Tibial nerve (tissue), 4 donors: ENCODE measurements at regions not wholly inside any gene's neighbourhood (a gene's known extent, or its start where the extent isn't known, plus 50 kb on each side); places are given as distances from the start of the nearest gene placed in this dataset.

Experiments used
- DNase-seq, 2 donors: peaks; one replicate each; pipeline ENCODE4 v3.0.0-alpha.2; 2019; ENCODE audit warnings: low spot score in 2 of 2
- H3K27ac ChIP-seq, 4 donors: fragments of 200-600 bp; sonication (generic) in 3 of 4; one replicate each; pipeline ENCODE4 v1.5.1; 2017 to 2019; ENCODE audit warnings: mild to moderate bottlenecking in 1 of 4
- H3K27me3 ChIP-seq, 2 donors: fragments of 200-600 bp; sonication (generic) in 1 of 2; one replicate each; pipeline versions ENCODE4 v1.5.1 to v1.6.0; 2017 to 2019
- H3K36me3 ChIP-seq, 3 donors: fragments of 200-600 bp; sonication (generic); one replicate each; pipeline ENCODE4 v1.5.1; 2018 to 2019
- H3K4me1 ChIP-seq, 4 donors: fragments of 200-600 bp; sonication (generic) in 3 of 4; one replicate each; pipeline ENCODE4 v1.5.1; 2017 to 2019
- H3K4me3 ChIP-seq, 4 donors: fragments of 200-600 bp; sonication (generic) in 3 of 4; one replicate each; pipeline ENCODE4 v1.5.1; 2017 to 2019; ENCODE audit warnings: mild to moderate bottlenecking in 1 of 4, moderate library complexity in 1 of 4
- H3K9me3 ChIP-seq, 4 donors: fragments of 200-600 bp; sonication (generic) in 3 of 4; one replicate each; pipeline ENCODE4 v1.5.1; 2017 to 2019
- EP300 ChIP-seq, 2 donors: sonication (generic); formaldehyde crosslinking; IDR thresholded peaks; one replicate each; pipeline ENCODE4 v1.6.1; 2017; ENCODE audit warnings: antibody characterized with exemption in 2 of 2, mild to moderate bottlenecking in 1 of 2
- POLR2A ChIP-seq, 2 donors: fragments of 450-650 bp; IDR thresholded peaks; one replicate each; pipeline ENCODE4 v1.6.1; 2017; ENCODE audit warnings: antibody characterized with exemption in 2 of 2, mild to moderate bottlenecking in 2 of 2, moderate library complexity in 2 of 2
- WGBS, 2 donors: methylation state at CpG; one replicate each; pipeline ENCODE4 v1.1.5; 2018; 5-methylcytosine and 5-hydroxymethylcytosine counted together
- TF ChIP-seq, protein P1 (sequence below), 5 experiments: fragments of 200-600 bp in 3 of 5; fragments of 450-650 bp in 2 of 5; sonication (generic) in 3 of 5; IDR thresholded peaks; one replicate each; pipeline ENCODE4 v1.5.1; 2016 to 2019; ENCODE audit warnings: antibody characterized with exemption in 5 of 5, mild to moderate bottlenecking in 3 of 5, moderate library complexity in 2 of 5

GRCh38 chr1:217115404-217116380 lies 392.5 kb upstream of the ESRRG start:
- Histone ChIP-seq H3K27me3 (no peaks in the 10 kb centered on the region), H3K4me1 (no peaks in the 10 kb centered on the region), H3K36me3 (no peaks in the 10 kb centered on the region), H3K27ac (no peak overlapping the region), H3K4me3 (no peak overlapping the region), H3K9me3 (no peaks in the 10 kb centered on the region)
- WGBS, 2 donors, result 65 to 68% methylated on average over 5 of the region's 5 CpGs
- TF ChIP-seq EP300 (IDR thresholded peaks at IDR 0.05) (no peak), POLR2A (IDR thresholded peaks at IDR 0.05) (no peak)
- TF ChIP-seq, protein P1, sequence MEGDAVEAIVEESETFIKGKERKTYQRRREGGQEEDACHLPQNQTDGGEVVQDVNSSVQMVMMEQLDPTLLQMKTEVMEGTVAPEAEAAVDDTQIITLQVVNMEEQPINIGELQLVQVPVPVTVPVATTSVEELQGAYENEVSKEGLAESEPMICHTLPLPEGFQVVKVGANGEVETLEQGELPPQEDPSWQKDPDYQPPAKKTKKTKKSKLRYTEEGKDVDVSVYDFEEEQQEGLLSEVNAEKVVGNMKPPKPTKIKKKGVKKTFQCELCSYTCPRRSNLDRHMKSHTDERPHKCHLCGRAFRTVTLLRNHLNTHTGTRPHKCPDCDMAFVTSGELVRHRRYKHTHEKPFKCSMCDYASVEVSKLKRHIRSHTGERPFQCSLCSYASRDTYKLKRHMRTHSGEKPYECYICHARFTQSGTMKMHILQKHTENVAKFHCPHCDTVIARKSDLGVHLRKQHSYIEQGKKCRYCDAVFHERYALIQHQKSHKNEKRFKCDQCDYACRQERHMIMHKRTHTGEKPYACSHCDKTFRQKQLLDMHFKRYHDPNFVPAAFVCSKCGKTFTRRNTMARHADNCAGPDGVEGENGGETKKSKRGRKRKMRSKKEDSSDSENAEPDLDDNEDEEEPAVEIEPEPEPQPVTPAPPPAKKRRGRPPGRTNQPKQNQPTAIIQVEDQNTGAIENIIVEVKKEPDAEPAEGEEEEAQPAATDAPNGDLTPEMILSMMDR (IDR thresholded peaks at IDR 0.05), result no peak
- DNase-seq, result no peak

- 71 to 76% methylated on average over 1 of the region's 1 CpG for WGBS, 2 donors
- Histone ChIP-seq H3K9me3 (no peaks in the 10 kb centered on the region), H3K27ac (no peak overlapping the region), H3K27me3 (no peaks in the 10 kb centered on the region), H3K36me3 (no peaks in the 10 kb centered on the region), H3K4me3 (no peak overlapping the region), H3K4me1 (no peaks in the 10 kb centered on the region)
- TF ChIP-seq POLR2A (IDR thresholded peaks at IDR 0.05), result no peak
- TF ChIP-seq, protein P1 (IDR thresholded peaks at IDR 0.05), result no peak
- no peak for TF ChIP-seq EP300 (IDR thresholded peaks at IDR 0.05)
- no peak for DNase-seq
These were observed 386.7 kb upstream of the ESRRG start for GRCh38 chr1:217109928-217110327.

DNA sequence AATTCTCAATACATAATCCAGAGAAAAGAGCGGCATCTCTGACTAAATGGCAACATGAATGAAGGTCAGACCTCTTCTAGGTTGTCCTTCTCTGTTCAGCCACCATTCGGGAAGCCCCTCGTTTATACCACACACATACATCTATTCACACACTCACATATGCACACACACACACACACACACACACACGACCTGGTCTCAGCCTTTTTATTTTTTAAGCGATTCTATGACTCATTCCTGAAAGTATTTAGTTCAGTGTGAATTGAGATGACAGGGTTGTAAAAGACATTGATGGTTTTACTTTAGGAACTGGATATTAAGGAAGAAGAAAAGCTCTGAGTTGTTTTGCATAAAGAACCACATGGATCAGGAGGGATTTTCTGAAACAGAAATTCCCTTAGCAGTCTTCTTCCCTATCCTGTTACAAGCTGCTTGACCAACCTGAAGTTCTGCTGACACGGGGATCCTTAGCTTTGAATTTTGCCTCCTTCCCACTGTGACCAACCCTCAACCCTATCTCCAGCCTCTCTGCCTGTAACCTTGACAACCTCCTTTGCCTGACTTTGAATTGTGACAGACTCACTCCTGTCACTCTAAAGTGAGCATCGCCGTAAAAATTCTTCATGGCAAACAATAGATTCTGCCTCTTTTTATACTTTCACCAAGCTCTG lies 383.1 kb upstream of the ESRRG start:
- Histone ChIP-seq H3K27me3 (no peaks in the 10 kb centered on the region), H3K4me3 (no peak overlapping the region), H3K27ac (no peak overlapping the region), H3K36me3 (no peaks in the 10 kb centered on the region), H3K9me3 (no peaks in the 10 kb centered on the region), H3K4me1 (no peaks in the 10 kb centered on the region)
- TF ChIP-seq, protein P1 (IDR thresholded peaks at IDR 0.05), result no peak
- 56 to 58% methylated on average over 8 of the region's 8 CpGs for WGBS, 2 donors
- DNase-seq, result no peak

GRCh38 chr1:217105437-217105836 lies 382.2 kb upstream of the ESRRG start:
- no peak for DNase-seq
- TF ChIP-seq, protein P1 (IDR thresholded peaks at IDR 0.05), result no peak
- no peak for TF ChIP-seq EP300 (IDR thresholded peaks at IDR 0.05)
- no peak for TF ChIP-seq POLR2A (IDR thresholded peaks at IDR 0.05)
- Histone ChIP-seq H3K27me3 (no peaks in the 10 kb centered on the region), H3K9me3 (no peaks in the 10 kb centered on the region), H3K4me1 (no peaks in the 10 kb centered on the region), H3K27ac (no peak overlapping the region), H3K4me3 (no peak overlapping the region), H3K36me3 (no peaks in the 10 kb centered on the region)
- WGBS, 2 donors, result 85 to 86% methylated on average over 5 of the region's 5 CpGs

DNA sequence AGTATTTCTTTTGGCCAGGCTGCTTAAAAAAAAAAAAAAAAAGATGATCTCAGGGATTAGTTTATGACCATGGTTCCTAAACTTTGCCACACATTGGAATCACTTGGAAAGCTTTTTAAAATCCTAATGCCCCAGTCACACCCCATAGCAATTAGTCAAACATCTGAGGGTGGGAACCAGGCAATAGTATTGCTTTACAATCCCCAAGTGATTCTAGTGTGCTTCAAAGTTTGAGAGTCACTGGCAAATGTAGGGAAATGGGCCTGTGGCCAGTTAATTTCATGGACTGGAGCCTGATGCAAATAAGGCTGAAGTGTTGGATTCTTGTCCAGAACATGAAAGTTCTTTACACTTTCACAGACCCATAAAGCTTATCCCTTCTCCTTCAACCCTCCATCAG lies 374.6 kb upstream of the ESRRG start:
- TF ChIP-seq, protein P1 (IDR thresholded peaks at IDR 0.05), result no peak
- TF ChIP-seq EP300 (IDR thresholded peaks at IDR 0.05) (no peak), POLR2A (IDR thresholded peaks at IDR 0.05) (no peak)
- no peaks in the 10 kb centered on the region for H3K4me1 ChIP-seq
- no peak overlapping the region for H3K4me3 ChIP-seq
- no peaks in the 10 kb centered on the region for H3K27me3 ChIP-seq
- H3K27ac ChIP-seq, result no peak overlapping the region
- H3K9me3 ChIP-seq, result no peaks in the 10 kb centered on the region
- no peak for DNase-seq
- H3K36me3 ChIP-seq, result no peaks in the 10 kb centered on the region
